ENCODE measurements at regions not wholly inside any gene's neighbourhood (a gene's known extent, or its start where the extent isn't known, plus 50 kb on each side); places are given as distances from the start of the nearest gene placed in this dataset.

DNA sequence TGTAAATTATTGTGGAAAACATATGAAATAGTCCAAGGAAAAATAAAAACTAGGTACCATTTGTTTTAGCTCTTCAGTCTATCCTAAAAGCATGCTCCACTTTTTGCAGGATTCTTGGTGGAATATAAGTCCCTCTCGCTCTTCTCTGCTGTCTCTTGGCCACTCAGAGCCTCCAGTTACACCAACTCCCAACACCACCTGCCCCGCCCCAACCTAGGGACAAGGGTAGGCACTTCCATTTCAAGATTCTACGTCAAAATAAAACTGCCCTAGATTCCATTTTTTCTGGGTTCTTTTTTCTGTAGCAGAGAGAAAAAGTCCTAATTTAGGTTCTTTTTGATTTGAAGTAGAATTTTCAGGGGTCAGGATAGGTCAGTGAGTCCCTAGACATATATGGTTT, 1036.2 kb upstream of the POU3F3 start:
- Histone ChIP-seq H3K4me3 (ENCODE audit: low read depth in 1 of 2, low read length in 1 of 2) (no peak overlapping the region), H3K27ac (no peak overlapping the region), H3K9me3 (no peaks in the 10 kb centered on the region), H3K36me3 (no peaks in the 10 kb centered on the region), H3K27me3 (no peaks in the 10 kb centered on the region), H3K4me1 (ENCODE audit: control insufficient read depth in 1 of 2, insufficient read depth in 1 of 2, low read depth in 1 of 2, low read length in 1 of 2) (no peaks in the 10 kb centered on the region)
- TF ChIP-seq, protein P1, sequence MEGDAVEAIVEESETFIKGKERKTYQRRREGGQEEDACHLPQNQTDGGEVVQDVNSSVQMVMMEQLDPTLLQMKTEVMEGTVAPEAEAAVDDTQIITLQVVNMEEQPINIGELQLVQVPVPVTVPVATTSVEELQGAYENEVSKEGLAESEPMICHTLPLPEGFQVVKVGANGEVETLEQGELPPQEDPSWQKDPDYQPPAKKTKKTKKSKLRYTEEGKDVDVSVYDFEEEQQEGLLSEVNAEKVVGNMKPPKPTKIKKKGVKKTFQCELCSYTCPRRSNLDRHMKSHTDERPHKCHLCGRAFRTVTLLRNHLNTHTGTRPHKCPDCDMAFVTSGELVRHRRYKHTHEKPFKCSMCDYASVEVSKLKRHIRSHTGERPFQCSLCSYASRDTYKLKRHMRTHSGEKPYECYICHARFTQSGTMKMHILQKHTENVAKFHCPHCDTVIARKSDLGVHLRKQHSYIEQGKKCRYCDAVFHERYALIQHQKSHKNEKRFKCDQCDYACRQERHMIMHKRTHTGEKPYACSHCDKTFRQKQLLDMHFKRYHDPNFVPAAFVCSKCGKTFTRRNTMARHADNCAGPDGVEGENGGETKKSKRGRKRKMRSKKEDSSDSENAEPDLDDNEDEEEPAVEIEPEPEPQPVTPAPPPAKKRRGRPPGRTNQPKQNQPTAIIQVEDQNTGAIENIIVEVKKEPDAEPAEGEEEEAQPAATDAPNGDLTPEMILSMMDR (IDR thresholded peaks at IDR 0.05): no peak

DNA sequence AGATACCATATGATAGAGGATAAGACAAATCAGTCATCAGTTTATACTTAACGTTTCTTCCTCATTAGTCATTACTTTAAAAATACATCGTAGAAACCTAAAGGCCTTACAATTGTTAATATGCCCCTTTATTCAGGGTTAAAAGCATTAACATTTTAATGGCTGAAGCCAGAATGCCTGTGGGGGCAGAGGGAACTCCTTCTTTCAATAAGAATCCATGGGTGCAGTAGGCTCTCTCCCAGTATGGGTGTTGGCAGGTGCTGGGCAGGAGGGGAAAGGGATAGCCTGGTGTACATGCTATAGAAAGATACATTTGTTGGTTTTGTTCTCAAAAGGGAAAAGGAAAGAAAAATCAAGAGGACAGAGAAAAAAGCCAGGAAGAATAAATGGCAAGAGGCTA, 1035.7 kb upstream of the POU3F3 start:
- TF ChIP-seq, protein P1 (IDR thresholded peaks at IDR 0.05): no peak
- Histone ChIP-seq H3K4me3 (ENCODE audit: low read depth in 1 of 2, low read length in 1 of 2) (no peak overlapping the region), H3K27me3 (no peaks in the 10 kb centered on the region), H3K27ac (no peak overlapping the region), H3K9me3 (no peaks in the 10 kb centered on the region), H3K4me1 (ENCODE audit: control insufficient read depth in 1 of 2, insufficient read depth in 1 of 2, low read depth in 1 of 2, low read length in 1 of 2) (no peaks in the 10 kb centered on the region), H3K36me3 (no peaks in the 10 kb centered on the region)

DNA sequence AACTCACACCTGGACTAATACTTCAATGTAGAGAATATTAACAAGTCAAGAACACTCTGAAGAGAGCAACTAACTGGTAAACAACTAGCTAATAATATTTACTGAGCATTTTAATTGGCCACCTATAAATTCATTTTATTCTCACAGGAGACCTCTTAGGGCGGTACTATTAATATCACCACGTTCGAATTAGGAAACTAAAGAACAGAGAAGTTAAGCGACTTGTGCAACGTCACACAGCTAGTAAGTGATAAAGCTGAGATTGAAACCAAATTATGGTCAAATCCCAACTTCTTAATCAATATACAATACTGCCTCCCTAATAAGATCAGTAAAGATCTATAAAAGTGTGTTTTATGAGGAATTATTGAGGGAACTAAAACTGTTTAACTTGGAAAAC, 1034.3 kb upstream of the POU3F3 start:
- Histone ChIP-seq H3K4me3 (ENCODE audit: low read depth in 1 of 2, low read length in 1 of 2) (no peak overlapping the region), H3K36me3 (no peaks in the 10 kb centered on the region), H3K27me3 (no peaks in the 10 kb centered on the region), H3K4me1 (ENCODE audit: control insufficient read depth in 1 of 2, insufficient read depth in 1 of 2, low read depth in 1 of 2, low read length in 1 of 2) (no peaks in the 10 kb centered on the region), H3K27ac (no peak overlapping the region), H3K9me3 (no peaks in the 10 kb centered on the region)
- TF ChIP-seq, protein P1 (IDR thresholded peaks at IDR 0.05): no peak

DNA sequence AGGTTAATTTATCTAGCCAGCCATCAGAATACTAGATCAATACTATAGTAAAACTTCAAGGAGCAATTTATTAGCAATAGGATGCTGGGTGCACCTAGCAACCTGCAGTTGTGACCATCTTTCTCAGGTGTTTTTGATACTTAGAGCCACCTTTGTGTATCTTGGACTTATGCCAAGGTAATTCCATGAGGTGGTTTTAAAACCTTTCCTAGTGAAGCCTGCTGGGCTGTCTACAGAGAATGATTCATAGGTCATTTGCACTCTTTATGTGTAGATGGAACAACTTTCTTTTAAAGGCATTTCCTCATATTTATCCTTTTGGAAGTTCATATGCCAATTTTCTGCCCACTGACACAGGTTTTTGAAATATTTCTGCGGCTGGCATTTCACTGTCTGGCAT, 1030.1 kb upstream of the POU3F3 start:
- TF ChIP-seq, protein P1 (IDR thresholded peaks at IDR 0.05): no peak
- no peaks in the 10 kb centered on the region for H3K4me1 ChIP-seq (ENCODE audit: control insufficient read depth in 1 of 2, insufficient read depth in 1 of 2, low read depth in 1 of 2, low read length in 1 of 2)
- no peaks in the 10 kb centered on the region for H3K36me3 ChIP-seq
- no peak overlapping the region for H3K27ac ChIP-seq
- H3K27me3 ChIP-seq: no peaks in the 10 kb centered on the region
- H3K9me3 ChIP-seq: no peaks in the 10 kb centered on the region
- H3K4me3 ChIP-seq (ENCODE audit: low read depth in 1 of 2, low read length in 1 of 2): no peak overlapping the region

DNA sequence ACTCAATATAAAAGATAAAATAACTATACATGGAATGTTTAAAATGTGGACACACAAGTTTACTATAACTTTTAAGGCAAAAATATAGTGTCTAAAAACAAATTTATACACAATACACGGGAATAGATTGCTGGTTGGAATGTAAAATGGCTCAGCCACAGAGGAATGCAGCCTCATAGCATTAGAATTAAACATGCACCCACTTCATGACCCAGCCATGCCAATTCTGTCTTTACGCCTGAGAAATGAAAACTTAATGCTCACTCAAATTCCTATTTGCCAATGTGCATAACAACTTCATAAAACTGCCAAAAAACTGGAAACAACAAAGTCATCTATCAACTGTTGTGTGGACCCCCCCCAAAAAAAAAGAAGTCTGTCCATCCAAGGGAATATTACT, 1006.6 kb upstream of the POU3F3 start:
- H3K4me1 ChIP-seq (ENCODE audit: control insufficient read depth in 1 of 2, insufficient read depth in 1 of 2, low read depth in 1 of 2, low read length in 1 of 2): no peaks in the 10 kb centered on the region
- no peak overlapping the region for H3K4me3 ChIP-seq (ENCODE audit: low read depth in 1 of 2, low read length in 1 of 2)
- no peaks in the 10 kb centered on the region for H3K27me3 ChIP-seq
- TF ChIP-seq, protein P1 (IDR thresholded peaks at IDR 0.05): no peak
- no peaks in the 10 kb centered on the region for H3K36me3 ChIP-seq
- no peak overlapping the region for H3K27ac ChIP-seq
- no peaks in the 10 kb centered on the region for H3K9me3 ChIP-seq

DNA sequence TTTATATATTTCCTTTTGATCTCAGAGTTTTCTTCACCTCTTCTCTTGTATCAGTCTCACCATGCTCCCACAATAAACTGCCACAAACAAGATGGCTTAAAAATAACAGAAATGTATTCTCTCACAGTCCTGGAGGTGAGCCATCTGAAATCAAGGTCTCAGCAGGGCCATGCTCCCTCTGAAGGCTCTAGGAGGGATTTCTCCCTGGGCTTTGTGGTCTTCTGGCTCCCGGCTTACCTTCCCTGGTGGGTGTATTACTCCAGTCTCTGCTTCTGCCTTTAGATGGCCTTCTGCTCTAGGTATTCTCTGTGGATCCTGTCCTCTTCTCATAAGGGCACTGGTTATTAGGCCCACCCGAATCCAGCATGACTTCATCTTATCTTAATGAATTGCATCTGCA, 994.7 kb upstream of the POU3F3 start:
- H3K4me1 ChIP-seq (ENCODE audit: control insufficient read depth in 1 of 2, insufficient read depth in 1 of 2, low read depth in 1 of 2, low read length in 1 of 2): no peaks in the 10 kb centered on the region
- H3K27me3 ChIP-seq: no peaks in the 10 kb centered on the region
- no peak overlapping the region for H3K4me3 ChIP-seq (ENCODE audit: low read depth in 1 of 2, low read length in 1 of 2)
- no peak overlapping the region for H3K27ac ChIP-seq
- TF ChIP-seq, protein P1 (IDR thresholded peaks at IDR 0.05): no peak
- H3K36me3 ChIP-seq: no peaks in the 10 kb centered on the region
- no peaks in the 10 kb centered on the region for H3K9me3 ChIP-seq

Measured in neutrophil (primary cell).